NOMO-1 treated with dmso at 0.1 percent for 144 hours (cell line): ENCODE measurements at regions not wholly inside any gene's neighbourhood (a gene's known extent, or its start where the extent isn't known, plus 50 kb on each side); places are given as distances from the start of the nearest gene placed in this dataset.
"Not testable (repeated sequence)": the region's sequence is repeated elsewhere in the genome, so short reads cannot be mapped to it uniquely, and the experiment has no call there.

Experiments used
- DNase-seq: peaks from one replicate; lab custom pipeline; 2025; ENCODE audit not compliant: unreplicated experiment; lab: John Stamatoyannopoulos, UW

DNA sequence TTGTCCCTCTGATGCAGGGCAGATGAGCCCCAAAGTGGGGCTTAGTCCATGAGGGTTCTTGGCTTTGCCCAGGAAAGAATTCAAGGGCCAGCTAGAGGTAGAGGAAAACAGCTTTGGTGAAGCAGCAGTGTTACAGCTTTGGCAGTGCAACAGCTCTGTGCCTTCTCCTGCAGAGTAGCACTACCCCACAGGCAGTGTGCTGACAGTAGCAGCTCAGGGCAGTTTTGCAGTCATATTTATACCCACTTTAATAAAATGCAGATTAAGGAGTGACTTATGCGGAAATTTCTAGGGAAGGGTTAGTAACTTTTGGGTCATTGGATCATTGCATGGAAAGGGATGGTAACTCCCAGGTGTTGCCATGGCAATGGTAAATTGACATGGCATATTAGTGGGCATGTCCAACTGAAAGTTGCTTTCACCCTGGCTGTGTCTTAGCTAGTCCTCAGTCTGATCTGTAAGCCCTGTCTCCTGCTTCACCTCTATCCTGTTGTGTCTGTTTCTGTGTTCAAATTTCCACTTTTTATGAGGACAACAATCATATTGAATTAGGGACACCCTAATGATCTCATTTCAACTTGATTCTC is 241.3 kb upstream of the C2CD4B start:
- no peak for DNase-seq

DNA sequence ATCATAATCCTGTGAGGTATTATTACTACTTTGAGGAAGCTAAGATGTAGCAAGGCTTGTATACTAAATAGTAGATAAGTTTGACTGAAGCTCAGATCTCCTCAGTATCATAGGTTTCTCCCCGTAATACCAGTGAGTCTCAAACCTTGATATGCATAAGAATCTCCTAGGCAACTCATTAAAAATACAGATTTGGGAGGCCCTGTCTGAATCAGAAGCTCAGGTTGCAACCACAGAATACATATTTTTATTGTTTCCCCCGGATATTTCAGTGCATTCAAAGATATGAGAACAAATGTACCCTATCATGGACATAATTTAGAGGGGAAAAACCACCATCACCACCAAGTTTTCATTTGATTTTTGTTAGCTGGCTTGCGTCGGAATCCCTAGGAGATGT is 242.1 kb upstream of the C2CD4B start:
- no peak for DNase-seq

DNA sequence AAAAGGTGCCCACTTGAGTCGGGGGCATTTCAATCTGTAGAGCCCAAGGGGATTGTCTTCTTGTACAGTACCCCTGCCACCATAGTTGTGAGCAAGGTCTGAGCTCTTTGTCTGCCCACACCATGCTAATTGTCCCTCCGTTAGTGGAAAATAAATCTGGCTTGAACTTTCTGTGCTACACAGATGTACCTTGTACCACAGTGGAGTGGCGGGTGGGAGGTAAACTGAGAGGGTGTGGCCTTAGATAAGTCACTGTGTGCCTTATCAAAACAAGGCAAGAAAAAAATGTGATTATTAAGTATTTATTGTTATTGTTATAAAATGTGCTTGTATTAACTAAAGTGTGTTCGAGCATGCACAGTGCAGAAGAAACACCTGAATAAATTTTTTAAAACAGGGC is 242.9 kb upstream of the C2CD4B start:
- no peak for DNase-seq

DNA sequence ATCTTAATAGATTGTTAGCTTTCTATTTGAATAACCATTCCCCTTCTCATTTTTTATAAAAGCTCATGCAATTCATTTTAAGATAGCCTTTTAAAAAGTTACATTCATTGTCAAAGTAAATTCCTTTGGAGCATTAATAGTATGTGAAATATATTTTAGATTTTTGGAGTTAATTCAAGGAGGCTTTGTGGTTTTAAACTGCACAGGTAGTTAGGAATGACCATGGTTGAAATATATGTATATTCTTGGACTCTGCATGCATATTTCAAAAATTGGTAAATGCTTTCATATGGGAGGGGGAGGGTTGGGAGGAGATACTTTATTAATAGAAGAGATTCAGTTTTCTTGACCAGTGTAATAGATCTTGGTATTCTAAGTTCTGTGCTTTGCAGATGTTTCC is 244.4 kb upstream of the C2CD4B start:
- DNase-seq = no peak

DNA sequence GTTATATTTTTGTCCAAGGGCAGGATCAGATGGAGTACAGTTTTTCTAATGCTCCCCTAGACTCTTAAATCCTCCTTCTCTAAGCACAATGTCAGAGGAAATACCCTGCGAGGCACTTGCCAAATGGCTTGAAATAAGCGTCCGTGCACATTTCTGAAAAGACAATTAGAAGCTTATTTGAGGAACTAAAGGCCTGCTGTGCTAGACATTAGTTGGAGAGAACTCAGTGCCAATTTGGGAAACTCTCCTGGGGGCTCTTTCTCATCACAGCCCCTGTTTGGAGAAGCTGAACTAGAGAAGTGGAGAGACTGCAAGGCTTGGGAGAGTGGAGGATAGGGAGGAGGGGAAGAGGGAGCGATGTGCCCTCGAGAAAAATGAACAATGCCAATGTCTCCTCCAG is 247.6 kb upstream of the C2CD4B start:
- DNase-seq = no peak

DNA sequence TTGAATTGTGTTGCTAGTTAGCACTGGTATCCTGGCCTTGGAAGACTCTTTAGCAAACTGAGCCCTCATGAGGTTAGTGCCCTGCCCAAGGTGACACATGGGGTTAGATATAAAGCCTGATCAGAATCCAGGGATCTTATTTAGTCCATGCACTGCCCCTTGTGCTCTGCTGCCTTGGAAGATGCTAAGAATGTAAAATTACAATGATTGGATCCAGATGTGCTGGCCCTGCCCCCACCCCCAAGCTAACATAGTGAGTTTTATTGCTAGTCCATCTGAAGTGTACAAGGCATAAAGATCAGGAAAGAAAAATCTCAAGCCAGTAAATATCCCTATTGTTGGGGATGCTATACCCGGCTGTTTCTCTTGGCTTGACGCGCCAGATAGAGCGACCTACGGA is 248.1 kb upstream of the C2CD4B start:
- DNase-seq = no peak

DNA sequence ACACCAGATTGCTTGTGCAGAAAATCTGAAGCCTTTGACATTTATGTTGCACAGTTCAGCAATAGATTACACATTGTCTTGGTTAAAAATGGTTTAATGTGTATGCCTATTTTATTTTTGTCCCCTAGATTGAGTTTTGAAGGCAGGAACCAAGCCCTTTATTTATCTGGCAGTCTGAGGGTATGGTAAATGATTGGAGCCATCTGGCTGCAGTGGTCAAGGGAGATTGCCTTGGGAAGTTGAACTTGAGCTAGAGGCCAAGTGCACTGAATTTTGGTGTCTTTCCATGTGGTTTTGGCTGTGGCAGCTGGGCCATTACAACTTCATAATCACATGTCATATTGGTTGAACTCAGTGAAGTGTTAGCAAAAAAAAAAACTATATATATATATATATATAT is 248.7 kb upstream of the C2CD4B start:
- DNase-seq = no peak

DNA sequence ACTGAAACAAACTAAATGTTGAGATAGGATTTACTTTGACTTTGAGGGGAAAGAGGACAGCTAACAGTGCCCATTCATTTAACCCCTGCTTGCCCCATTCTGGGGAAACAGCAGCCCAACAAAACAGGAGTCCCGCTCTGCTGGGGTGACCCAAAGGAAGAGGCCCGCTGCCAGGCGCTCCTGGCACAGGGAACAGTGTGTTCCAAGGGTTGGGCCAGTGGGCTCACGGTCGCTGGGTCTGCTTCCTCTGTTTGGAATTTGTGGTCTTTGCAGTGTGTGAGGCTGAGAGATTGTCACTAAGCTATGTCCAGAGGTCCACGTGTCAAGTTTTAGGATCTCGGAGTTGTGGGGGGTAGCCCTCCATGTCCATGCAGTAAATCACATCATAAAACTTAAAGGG is 250.4 kb upstream of the C2CD4B start:
- DNase-seq = no peak

DNA sequence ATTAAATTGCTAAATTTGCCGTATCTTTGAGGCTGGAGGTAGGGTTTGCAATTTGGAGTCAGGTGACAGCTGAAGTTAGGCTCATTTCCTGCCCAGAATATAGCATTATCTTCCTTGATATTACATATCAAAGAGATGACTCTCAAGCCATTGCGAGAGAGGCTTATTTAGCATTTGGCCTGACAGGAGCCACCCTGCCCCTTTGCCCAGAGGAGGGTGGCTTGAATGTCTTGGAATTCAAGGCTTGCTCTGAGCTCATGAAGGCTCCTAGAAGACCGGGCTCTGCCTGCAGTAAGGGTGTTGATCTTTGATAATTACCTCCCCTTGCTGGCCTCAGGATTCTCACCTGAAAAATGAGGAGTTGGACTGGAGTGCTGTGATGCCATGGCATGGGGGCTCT is 251.4 kb upstream of the C2CD4B start:
- no peak for DNase-seq

DNA sequence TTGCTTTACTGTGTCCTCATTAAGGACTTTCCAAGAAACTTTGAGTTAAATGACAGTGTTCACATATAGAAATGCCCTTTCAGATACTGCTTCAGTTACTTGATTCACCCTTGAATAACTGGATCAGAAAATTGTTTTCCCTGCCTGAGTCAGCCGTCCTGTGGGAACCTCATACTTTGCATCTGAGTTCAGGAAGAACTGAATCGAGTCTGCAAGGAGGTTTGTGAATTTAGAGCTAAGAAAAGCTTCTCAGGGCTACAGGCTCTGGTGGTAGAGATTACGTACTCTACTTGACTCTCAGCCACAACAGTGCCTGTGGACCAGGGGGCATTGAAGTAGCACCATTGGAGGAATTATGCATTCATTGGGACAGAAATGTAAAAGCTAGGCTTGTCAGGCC is 252.4 kb upstream of the C2CD4B start:
- no peak for DNase-seq

DNA sequence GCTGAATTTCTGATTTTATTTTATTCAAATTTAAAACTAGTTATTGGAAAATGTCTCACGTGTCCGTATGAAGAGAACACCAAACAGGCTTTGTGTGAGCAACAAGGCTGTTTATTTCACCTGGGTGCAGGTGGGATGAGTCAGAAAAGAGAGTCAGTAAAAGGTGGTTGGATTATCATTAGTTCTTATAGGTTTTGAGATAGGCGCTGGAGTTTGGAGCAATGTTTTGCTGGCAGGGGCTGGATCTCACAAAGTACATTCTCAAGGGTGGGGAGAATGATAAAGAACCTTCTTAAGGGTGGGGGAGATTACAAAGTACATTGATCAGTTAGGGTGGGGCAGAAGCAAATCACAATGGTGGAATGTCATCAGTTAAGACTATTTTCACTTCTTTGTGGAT is 253.4 kb upstream of the C2CD4B start:
- DNase-seq = not testable (repeated sequence)

DNA sequence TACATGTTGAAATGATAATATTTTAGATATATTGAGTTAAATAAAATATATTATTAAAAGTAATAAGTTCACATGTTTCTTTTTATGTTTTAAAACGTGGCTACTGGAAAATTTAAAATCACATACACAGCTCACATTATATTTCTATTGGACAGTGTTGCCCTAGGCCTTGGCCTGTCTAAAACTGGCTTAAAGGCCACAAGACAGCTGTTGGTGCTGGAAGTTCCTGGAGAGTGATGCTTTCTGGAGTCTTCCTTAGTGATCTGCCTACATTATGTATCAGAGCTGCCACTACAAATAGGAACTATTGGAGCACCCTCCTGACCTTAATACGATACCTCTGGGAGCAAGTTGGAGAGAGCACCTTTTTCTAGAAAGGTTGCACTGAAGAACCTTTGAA is 254.1 kb upstream of the C2CD4B start:
- no peak for DNase-seq

DNA sequence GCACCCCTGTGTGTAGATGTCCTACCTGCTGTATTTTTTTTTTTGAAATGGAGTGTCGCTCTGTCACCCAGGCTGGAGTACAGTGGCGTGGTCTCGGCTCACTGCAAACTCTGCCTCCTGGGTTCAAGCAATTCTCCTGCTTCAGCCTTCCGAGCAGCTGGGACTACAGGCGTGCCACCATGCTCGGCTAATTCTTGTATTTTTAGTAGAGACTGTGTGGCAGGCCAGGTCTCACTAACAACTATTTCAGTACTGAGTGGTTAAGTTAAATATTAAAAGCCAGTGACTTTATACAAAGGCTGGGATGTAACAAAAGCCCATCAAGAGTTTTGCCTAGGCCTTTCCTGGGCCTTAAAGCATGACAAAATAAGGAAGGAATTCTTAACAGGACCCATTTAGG is 255.3 kb upstream of the C2CD4B start:
- not testable (repeated sequence) for DNase-seq

DNA sequence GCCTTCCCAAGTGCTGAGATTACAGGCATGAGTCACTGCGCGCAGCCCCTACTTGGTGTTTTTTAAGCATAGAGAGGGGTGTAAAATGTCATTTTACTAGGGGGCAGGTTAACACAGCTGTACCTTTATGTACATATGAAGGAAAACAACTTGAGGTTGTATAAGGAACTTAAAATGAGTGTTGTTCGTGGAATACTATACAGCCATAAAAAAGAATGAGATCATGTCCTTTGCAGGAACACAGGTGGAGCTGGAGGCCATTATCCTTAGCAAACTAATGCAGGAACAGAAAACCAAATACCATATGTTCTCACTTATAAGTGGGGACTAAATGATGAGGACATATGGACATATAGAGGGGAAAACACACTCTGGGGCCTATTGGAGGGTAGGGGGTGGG is 256.2 kb upstream of the C2CD4B start:
- DNase-seq = no peak

DNA sequence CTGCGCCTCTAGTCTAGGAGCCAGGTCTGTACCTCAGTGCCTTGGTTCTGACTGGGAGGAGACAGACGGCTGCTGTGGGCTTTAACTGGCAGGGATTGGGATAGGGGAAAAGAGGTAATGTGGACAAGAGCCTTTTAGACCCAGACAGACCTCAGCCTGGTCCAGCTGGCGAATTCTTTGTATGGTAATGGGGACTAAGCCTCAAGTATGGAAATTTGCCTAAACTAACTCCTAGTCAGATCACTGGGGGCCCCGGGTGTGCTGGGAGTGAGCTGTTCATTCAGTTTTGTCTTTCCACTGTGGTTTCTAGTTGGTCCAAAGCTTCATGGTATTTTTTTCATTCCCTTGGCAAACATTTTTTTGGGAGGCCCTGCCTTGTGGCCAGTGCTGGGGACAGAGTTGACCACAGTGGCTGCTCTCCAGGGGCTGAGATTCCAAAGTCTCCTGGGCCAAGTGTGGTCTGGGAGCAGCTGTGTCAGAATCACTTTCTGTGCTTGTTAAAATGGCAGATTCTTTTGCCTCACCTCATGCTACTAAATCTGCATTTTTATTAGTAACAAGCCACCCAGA is 261.4 kb upstream of the C2CD4B start:
- no peak for DNase-seq

DNA sequence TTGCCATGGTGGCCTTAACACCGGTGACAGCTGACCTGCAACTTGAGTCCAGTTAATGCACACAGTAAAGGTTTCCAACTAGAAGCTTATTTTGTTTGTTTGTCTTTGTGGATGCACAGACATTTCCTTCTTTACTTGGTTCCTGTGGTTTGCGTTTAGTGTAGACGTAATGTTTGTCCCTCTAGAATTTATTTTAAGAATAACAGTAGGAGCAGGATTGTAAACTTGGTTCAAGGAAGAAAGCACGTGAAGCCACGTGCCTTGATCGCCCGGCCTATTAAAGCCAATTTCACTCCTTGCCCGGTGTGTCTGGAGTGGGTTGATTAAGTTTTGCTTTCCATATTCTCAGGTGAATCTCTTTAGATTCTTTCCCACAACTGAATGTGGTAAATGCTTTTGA is 263.2 kb upstream of the C2CD4B start:
- no peak for DNase-seq

DNA sequence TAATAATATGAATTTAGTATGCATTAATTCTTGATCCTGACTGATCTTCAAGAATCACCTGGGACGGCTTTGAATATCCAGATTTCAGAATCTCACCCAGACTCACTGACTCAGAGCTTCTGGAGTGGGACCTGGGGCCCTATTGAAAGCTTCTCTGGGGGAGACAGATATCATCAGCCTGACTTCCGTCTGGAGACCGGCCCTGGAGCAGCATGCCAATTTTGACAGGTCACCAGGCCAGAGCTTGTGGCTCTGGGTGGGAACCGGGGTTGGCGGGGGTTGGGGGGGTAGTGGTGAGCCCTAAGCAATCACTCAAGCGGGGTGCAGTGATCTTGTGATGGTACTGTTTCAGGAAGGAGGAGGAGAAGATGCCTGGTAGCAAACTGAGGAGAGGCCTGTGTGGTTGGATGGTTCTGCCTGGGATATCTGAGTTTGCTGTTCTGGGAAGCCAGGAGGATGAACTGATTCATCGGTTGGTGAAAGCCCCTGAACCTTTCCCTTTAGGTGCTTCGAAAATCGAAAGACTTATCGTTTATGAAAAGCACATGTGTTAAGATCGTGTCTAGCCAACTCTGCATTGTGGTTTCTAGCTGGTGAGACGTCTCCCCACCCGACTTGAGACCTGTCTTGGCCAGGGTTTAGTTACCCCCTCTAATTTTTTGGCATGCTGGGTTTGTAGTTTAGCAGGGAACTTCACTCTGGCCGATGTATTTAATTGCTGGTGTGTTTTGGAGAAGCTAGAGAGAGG is 263.9 kb upstream of the C2CD4B start:
- DNase-seq = no peak

DNA sequence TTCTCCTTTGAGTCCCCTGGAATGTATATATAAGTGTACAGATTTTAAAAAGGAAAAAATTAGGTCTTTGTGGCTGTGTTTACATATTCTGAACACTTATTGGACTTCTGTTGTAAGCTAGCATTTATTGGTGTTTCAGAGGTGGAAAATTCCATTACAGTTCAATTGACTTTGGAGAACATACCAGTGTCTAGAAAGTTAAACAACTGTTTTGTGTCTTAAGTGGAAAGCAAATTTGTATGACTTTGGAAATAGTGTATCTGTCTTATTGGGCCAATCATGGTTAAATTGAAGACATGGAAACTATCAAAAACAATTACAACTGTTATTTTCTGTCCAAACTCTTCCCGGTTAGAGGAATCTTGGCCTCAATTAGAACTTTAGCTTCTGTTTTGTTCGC is 265.0 kb upstream of the C2CD4B start:
- DNase-seq = no peak

DNA sequence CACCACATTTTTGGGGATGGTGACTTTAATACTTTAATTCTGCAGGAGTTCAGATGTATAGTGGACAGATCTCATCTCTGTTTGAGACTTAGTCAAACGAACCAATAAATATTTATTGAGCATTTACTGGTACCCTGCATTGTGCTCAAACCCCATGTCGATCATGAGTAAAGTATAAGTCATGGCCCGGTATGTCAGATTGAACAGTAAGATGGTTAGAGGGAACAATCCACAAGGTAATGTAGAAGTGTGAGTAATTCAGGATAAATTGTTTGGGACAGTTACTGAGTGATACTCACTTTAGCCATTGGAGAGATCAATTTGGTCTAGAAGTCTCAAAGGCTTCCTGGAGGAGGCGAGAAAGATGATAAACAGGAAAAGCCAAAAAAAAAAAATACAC is 265.5 kb upstream of the C2CD4B start:
- no peak for DNase-seq

DNA sequence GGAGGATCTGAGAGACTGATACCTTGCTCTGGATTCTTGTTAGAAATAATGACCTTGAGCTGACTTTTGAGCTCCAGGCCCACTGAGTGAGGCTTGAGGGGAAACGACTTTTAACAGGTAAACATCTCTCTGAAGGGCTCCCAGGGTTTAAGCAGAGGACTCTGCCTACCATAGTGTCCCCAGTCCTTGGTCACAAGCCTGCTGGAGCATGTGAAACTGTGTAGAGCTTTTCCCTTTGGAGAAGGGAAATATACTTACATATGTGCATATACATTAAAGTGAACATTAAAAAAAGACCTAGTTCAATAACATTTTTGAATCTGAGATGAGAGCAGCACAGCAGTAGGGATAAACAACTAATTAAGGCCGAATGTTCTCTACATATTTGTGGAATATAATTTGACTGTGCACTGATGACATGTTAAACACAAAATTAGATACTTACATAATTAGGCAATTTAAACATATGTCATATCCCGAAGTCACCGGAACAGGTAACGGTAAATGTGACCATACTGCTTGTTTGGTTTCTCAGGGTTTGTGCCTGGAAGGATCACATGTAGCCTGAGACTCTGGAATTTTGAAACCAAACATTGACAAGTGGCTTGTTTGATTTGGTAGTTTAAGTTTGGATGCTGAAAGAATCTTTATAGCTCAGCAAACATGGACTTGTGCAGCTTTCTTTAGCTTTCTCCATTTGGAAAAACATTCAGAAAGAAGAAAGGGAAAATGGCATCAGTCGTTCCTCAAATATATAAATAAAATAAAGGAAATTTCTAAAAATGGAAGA is 266.1 kb upstream of the C2CD4B start:
- no peak for DNase-seq

DNA sequence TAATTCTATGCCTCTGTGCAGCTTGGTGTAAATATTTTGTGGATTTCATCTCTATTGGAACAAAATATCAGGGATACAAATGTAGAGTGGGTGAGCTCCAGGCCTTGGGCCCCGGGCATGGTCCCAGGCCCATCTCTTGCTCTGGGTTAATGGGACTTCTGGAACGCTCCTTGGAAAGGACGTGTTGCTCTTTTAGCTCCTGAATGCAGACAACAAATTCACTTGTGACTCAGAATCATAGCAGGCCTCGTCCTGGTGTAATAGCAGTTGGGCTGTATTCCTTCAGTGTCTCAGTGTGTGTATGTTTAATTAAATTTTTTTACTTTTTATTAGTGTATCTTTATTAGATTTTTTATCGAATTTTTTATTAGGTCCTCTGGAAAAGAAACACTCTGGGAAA is 266.7 kb upstream of the C2CD4B start:
- no peak for DNase-seq
